SK-N-SH treated with all-trans-retinoic acid at 6 μM for 48 hours (cell line): ENCODE measurements at regions not wholly inside any gene's neighbourhood (a gene's known extent, or its start where the extent isn't known, plus 50 kb on each side); places are given as distances from the start of the nearest gene placed in this dataset.

Source experiments
- ARNTL ChIP-seq: fragments of 450-650 bp; formaldehyde crosslinking; IDR thresholded peaks from 2 replicates; pipeline ENCODE4 v1.5.0; 2020; ENCODE audit warnings: low read depth, mild to moderate bottlenecking, moderate library complexity, borderline replicate concordance
- CREB5 ChIP-seq: fragments of 250-450 bp; sonication (Bioruptor Pico); IDR thresholded peaks from 2 replicates; pipeline ENCODE4 v1.5.1; 2020; ENCODE audit warnings: low read depth, mild to moderate bottlenecking, moderate library complexity
- CSDC2 ChIP-seq: fragments of 250-450 bp; sonication (Bioruptor Pico); IDR thresholded peaks from 2 replicates; pipeline ENCODE4 v1.5.0; 2020; ENCODE audit warnings: mild to moderate bottlenecking, moderate library complexity
- CSRNP3 ChIP-seq: fragments of 250-450 bp; sonication (Bioruptor Pico); IDR thresholded peaks from 2 replicates; pipeline ENCODE4 v1.5.1; 2021; ENCODE audit warnings: mild to moderate bottlenecking, moderate library complexity
- ESRRG ChIP-seq: fragments of 250-450 bp; sonication (Bioruptor Pico); IDR thresholded peaks from 2 replicates; pipeline ENCODE4 v1.6.1; 2021; ENCODE audit warnings: mild to moderate bottlenecking
- PPARA ChIP-seq: fragments of 250-450 bp; sonication (Bioruptor Pico); IDR thresholded peaks from 2 replicates; pipeline ENCODE4 v1.5.0; 2020; ENCODE audit warnings: mild to moderate bottlenecking, borderline replicate concordance
- RARB ChIP-seq: fragments of 250-450 bp; sonication (Bioruptor Pico); IDR thresholded peaks from 2 replicates; pipeline ENCODE4 v1.8.0; 2021; ENCODE audit warnings: mild to moderate bottlenecking, moderate library complexity
- SNAI2 ChIP-seq: fragments of 250-450 bp; sonication (Bioruptor Pico); IDR thresholded peaks from 2 replicates; pipeline ENCODE4 v1.5.0; 2020; ENCODE audit warnings: mild to moderate bottlenecking, moderate library complexity
- ZFP3 ChIP-seq: fragments of 250-450 bp; sonication (Bioruptor Pico); IDR thresholded peaks from 2 replicates; pipeline ENCODE4 v1.5.0; 2020; ENCODE audit warnings: mild to moderate bottlenecking, moderate library complexity
- ZNF8 ChIP-seq: fragments of 450-650 bp; formaldehyde crosslinking; IDR thresholded peaks from 2 replicates; pipeline ENCODE4 v1.5.0; 2020; ENCODE audit warnings: mild to moderate bottlenecking, moderate library complexity
- TF ChIP-seq, protein P1 (sequence below): fragments of 250-450 bp; sonication (Bioruptor Pico); IDR thresholded peaks from 2 replicates; pipeline ENCODE4 v1.8.0; 2020; ENCODE audit warnings: mild to moderate bottlenecking, moderate library complexity, borderline replicate concordance
- TF ChIP-seq, protein P2 (sequence below): fragments of 250-450 bp; sonication (Bioruptor Pico); IDR thresholded peaks from 2 replicates; pipeline ENCODE4 v1.8.0; 2021; ENCODE audit warnings: low read depth, mild to moderate bottlenecking, moderate library complexity, borderline replicate concordance

DNA sequence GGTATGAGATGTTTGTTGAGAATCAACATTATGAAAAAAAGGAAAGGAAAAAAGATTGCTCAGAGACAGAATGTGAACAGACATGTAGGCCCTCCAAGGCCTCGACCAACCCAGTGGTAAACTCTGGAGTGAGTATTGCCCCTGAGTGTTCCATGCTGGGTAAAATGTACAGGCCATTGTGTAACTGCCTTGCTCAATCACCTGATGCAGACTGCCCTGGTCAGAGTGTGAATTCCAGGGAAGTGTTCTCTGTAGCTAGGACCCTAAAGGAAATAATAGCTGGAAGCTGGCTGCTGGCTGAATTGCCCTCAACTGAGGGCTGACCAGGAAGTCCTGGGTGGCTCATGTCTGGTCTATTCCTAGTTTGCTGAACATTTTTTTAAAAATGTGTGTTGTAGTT is 1081.4 kb upstream of the LRFN5 start:
- TF ChIP-seq PPARA (CRISPR knock-in tag) (no peak), CSRNP3 (CRISPR knock-in tag) (no peak), CSDC2 (CRISPR knock-in tag) (no peak), ZFP3 (no peak), ARNTL (CRISPR knock-in tag) (no peak), CREB5 (CRISPR knock-in tag) (no peak), ZNF8 (no peak), RARB (CRISPR knock-in tag) (no peak), ESRRG (CRISPR knock-in tag) (no peak), SNAI2 (CRISPR knock-in tag) (no peak)
- TF ChIP-seq, protein P1, sequence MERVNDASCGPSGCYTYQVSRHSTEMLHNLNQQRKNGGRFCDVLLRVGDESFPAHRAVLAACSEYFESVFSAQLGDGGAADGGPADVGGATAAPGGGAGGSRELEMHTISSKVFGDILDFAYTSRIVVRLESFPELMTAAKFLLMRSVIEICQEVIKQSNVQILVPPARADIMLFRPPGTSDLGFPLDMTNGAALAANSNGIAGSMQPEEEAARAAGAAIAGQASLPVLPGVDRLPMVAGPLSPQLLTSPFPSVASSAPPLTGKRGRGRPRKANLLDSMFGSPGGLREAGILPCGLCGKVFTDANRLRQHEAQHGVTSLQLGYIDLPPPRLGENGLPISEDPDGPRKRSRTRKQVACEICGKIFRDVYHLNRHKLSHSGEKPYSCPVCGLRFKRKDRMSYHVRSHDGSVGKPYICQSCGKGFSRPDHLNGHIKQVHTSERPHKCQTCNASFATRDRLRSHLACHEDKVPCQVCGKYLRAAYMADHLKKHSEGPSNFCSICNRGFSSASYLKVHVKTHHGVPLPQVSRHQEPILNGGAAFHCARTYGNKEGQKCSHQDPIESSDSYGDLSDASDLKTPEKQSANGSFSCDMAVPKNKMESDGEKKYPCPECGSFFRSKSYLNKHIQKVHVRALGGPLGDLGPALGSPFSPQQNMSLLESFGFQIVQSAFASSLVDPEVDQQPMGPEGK: no peak
- TF ChIP-seq, protein P2, sequence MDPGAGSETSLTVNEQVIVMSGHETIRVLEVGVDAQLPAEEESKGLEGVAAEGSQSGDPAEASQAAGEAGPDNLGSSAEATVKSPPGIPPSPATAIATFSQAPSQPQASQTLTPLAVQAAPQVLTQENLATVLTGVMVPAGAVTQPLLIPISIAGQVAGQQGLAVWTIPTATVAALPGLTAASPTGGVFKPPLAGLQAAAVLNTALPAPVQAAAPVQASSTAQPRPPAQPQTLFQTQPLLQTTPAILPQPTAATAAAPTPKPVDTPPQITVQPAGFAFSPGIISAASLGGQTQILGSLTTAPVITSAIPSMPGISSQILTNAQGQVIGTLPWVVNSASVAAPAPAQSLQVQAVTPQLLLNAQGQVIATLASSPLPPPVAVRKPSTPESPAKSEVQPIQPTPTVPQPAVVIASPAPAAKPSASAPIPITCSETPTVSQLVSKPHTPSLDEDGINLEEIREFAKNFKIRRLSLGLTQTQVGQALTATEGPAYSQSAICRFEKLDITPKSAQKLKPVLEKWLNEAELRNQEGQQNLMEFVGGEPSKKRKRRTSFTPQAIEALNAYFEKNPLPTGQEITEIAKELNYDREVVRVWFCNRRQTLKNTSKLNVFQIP (CRISPR knock-in tag): no peak
